NCI-H510A treated with DMSO at 0.1 percent for 48 hours (cell line): ENCODE measurements at regions not wholly inside any gene's neighbourhood (a gene's known extent, or its start where the extent isn't known, plus 50 kb on each side); places are given as distances from the start of the nearest gene placed in this dataset.

ENCODE experiments used
- DNase-seq: peaks from one replicate; lab custom pipeline; 2025; lab: John Stamatoyannopoulos, UW

GRCh38 chr2:15734674-15735483 is 143.2 kb downstream of the DDX1 start:
- DNase-seq = no peak

- DNase-seq = no peak
Observed at GRCh38 chr2:15735484-15736326, 144.0 kb downstream of the DDX1 start.

- no peak for DNase-seq
Observed at GRCh38 chr2:15736396-15737180, 144.9 kb downstream of the DDX1 start.

GRCh38 chr2:15737314-15738224 is 145.9 kb downstream of the DDX1 start:
- DNase-seq = no peak

- no peak for DNase-seq
Observed at GRCh38 chr2:15738225-15738546, 146.5 kb downstream of the DDX1 start.

GRCh38 chr2:15738943-15739342 is 147.3 kb downstream of the DDX1 start:
- no peak for DNase-seq

GRCh38 chr2:15744820-15745219 is 153.2 kb downstream of the DDX1 start:
- DNase-seq = no peak

GRCh38 chr2:15745350-15745749 is 153.7 kb downstream of the DDX1 start:
- DNase-seq = no peak

- DNase-seq = no peak
Observed at GRCh38 chr2:15745907-15746702, 154.4 kb downstream of the DDX1 start.

GRCh38 chr2:15746703-15747550 is 155.3 kb downstream of the DDX1 start:
- no peak for DNase-seq

GRCh38 chr2:15747603-15748471 is 156.2 kb downstream of the DDX1 start:
- no peak for DNase-seq

GRCh38 chr2:15748736-15749323 is 157.2 kb downstream of the DDX1 start:
- DNase-seq = no peak

- no peak for DNase-seq
Observed at GRCh38 chr2:15749460-15750432, 158.1 kb downstream of the DDX1 start.

- no peak for DNase-seq
Observed at GRCh38 chr2:15750433-15750814, 158.8 kb downstream of the DDX1 start.

GRCh38 chr2:15750822-15751329 is 159.2 kb downstream of the DDX1 start:
- no peak for DNase-seq

- DNase-seq = no peak
Observed at GRCh38 chr2:15751477-15751876, 159.8 kb downstream of the DDX1 start.
